GM18508 (cell line): ENCODE measurements at regions not wholly inside any gene's neighbourhood (a gene's known extent, or its start where the extent isn't known, plus 50 kb on each side); places are given as distances from the start of the nearest gene placed in this dataset.
"Not testable (repeated sequence)": the region's sequence is repeated elsewhere in the genome, so short reads cannot be mapped to it uniquely, and the experiment has no call there.

Experiments used
- ATAC-seq: cut with Tn5 transposase; IDR thresholded peaks from one replicate; pipeline ENCODE4 v1.9.1; 2021; ENCODE audit warnings: moderate number of reproducible peaks; ENCODE audit not compliant: insufficient read depth, unreplicated experiment

GRCh38 chr6:21707524-21708319 lies 114.2 kb downstream of the SOX4 start:
- no peak for ATAC-seq

GRCh38 chr6:21708320-21708580 lies 114.7 kb downstream of the SOX4 start:
- no peak for ATAC-seq

DNA sequence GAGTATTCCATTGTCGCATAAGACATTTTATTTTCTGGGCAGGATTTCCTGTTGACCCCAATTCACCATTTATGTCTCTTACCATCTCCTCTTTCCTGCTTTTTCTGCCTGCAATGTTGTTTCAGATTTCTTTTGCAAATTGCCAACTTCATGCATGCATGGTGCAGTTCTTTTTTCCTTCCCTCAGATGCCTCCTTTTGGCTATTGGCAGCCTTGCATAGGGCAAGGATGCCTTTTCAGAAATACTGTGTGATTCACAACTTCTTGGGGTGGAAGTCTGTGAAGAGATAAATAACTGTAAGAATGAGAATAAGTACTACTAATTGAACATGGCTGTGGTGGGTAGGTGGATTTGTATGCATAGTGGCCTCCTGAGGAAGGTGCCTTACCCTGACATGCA lies 116.7 kb downstream of the SOX4 start:
- no peak for ATAC-seq

GRCh38 chr6:21710908-21711627 lies 117.5 kb downstream of the SOX4 start:
- ATAC-seq = no peak

DNA sequence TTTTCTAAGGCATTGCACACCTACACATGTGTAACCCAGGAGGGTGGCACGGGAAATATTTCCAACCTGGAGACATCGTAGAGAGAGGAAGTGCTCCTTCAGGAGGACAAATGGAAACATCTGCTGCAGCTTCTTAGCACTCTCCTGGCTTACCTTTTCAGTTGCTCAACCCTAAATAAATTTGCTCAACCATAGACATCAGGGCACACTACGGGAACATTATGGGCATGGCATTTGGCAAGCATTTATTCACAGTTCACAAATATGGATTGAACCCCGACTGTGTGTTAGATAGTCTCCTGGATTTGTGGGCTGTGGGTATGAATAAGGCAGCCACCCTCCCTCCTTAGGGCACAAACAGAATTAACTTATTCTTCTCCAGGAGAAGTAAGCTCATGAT lies 118.7 kb downstream of the SOX4 start:
- no peak for ATAC-seq

DNA sequence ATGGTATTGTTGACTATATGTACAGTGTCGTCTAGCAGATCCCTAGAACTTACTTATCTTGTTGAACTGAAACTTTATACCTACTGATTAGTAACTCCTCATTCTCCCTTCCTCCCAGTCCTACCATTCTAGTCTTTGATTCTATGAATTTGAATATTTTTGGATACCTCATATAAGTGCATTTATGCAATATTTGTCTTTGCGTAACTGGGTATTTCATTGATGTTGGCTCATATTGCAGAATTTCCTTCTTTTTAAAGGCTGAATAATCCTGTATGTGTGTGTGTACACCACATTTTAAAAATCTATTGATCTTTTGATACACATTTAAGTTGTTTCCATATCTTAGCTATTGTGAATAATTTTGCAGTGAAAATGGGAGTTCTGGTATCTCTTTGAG lies 119.9 kb downstream of the SOX4 start:
- no peak for ATAC-seq

DNA sequence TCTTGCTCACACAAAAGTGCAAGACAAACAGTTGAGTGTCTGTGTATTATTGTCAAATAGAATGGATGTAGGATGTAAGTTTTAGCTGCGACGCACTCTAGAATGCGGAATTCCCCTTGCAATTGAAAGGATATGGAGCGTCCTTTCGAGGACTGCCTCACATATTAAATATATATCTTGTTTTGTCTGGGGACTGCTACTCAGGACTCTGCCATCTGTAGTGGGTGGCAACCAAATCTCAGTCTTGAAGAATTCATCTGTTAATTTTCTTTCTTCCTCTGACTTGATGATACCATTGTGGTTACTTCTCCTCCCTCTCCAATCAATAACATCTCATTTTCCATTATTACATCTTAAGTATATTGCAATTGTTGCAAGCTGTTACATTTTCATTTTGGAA lies 121.6 kb downstream of the SOX4 start:
- no peak for ATAC-seq

DNA sequence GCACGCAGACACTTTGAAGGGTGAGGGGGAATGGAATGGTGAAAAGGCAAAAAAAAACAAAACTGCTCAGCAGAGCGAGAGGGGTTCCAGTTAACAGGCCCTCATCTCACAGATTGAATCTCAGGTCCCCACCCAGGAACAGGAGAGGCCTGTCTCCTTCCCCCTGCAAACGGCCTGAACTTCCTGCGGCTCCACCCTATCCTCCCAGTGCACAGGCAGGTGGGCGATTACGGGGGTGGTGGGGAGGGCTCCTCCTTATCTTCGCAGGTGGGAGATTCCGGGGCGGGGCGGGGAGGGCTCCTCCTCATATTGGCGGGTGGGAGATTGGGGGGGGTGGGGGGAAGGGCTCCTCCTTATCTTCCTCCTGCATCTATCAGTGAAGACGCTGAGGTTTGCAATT lies 129.0 kb downstream of the SOX4 start:
- no peak for ATAC-seq

- no peak for ATAC-seq
These were observed 133.1 kb downstream of the SOX4 start for GRCh38 chr6:21726676-21727075.

DNA sequence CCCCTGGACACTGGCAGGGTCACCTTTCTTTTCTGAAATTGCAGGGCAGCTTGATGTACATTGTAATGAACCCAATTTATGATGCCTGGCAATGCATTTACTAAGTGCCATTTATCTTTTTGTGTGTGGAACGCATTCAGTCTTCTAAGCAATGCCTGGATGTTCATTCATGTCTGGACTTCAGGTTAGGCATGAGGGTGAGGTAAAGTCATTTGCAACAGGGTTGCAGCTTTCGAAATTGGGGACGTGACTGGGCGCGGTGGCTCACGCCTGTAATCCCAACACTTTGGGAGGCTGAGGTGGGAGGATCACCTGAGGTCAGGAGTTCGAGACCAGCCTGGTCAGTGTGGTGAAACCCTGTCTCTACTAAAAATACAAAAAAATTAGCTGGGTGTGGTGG lies 134.6 kb downstream of the SOX4 start:
- ATAC-seq = no peak

- ATAC-seq = no peak
These were observed 135.9 kb downstream of the SOX4 start for GRCh38 chr6:21729431-21729830.

- no peak for ATAC-seq
These were observed 137.0 kb downstream of the SOX4 start for GRCh38 chr6:21730533-21730932.

DNA sequence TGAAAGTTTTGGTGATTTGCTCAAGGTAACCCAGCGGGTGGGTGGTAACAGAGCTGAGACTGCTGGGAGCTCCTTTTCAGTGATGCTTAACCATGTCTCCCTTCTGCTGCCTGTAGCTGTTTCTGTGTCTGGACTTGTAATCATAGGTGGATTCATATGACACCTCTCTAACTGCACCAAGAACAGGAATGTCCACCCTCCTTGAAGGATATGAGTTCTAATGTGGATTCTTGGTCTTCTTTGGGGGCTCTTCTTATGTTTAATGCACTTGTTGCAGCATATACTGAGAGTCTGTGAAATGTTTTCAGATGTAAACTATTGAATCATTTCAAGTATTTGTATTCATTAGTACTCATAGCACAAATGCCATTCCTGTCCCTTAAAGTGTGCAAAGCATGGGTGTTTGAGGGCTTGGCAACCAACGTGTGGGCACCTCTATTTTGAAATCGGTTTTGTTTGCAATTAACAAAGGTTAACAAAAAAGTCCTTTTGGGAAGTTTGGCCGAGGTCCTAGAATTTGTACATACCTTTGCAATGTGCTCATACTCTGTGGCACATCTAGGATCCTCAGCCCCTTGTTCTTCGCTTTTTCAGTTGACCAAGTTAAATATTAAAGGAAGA lies 138.0 kb downstream of the SOX4 start:
- no peak for ATAC-seq

DNA sequence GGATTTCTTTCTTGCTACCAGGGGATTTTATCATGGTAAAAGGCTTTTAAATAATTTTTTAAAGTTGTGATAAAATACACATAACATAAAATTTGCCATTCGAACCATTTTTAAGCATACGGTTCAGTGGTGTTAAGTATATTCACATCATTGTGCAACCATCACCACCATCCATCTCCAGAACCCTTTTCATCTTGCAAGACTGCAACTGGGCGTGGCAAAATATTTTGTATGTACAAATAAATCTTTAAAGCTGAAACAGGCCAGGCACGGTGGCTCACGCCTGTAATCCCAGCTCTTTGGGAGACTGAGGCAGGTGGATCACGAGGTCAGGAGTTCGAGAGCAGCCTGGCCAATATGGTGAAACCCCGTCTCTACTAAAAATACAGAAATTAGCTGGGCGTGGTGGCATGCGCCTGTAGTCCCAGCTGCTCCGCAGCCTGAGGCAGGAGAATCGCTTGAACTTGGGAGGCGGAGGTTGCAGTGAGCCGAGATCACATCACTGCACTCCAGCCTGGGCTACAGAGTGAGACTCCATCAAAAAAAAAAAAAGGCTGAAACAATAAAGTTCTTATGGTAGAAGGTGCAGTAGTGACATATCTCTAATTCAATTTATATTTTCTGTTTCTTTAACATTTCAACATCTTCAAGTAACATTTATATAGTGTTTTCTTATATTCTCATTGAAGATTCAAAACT lies 138.6 kb downstream of the SOX4 start:
- ATAC-seq = not testable (repeated sequence)

DNA sequence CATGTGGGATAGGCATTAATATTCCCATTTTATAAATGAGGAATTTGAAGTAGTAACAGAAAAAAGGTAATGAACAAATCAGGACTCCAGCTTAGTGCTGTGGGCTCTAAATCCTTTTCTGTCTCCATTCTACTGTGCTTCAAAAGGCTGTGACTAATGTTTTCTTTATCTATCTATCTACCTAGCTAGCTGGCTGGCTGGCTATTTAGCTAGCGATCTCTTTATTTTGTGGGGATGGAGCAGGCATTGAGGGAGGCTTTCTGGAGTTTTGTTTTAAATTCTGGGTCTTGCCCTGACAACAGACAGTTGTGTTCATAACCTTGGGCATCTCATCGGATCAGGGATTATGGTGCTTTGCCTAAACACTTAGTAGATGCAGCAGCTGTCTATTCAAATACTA lies 139.2 kb downstream of the SOX4 start:
- ATAC-seq = no peak

DNA sequence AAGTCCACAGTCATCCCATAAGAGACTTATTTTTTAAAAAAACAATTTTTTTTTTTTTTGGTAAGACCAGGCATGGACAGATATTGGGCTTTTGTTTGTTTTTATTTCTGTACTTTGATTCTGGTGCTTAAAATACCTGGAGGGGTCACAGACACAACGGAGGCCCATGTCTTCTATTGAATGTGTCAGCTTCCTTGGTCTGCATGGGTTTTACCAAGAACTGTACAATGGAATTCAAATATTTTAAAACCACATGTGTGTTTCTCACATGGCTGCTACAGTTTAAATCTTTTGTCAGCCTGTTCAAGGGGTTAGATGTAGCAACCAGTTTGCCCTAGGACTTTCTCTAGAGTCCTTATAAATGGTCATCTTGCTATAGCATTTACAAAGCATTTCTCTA lies 139.8 kb downstream of the SOX4 start:
- no peak for ATAC-seq

GRCh38 chr6:21734204-21734603 lies 140.7 kb downstream of the SOX4 start:
- ATAC-seq = no peak

DNA sequence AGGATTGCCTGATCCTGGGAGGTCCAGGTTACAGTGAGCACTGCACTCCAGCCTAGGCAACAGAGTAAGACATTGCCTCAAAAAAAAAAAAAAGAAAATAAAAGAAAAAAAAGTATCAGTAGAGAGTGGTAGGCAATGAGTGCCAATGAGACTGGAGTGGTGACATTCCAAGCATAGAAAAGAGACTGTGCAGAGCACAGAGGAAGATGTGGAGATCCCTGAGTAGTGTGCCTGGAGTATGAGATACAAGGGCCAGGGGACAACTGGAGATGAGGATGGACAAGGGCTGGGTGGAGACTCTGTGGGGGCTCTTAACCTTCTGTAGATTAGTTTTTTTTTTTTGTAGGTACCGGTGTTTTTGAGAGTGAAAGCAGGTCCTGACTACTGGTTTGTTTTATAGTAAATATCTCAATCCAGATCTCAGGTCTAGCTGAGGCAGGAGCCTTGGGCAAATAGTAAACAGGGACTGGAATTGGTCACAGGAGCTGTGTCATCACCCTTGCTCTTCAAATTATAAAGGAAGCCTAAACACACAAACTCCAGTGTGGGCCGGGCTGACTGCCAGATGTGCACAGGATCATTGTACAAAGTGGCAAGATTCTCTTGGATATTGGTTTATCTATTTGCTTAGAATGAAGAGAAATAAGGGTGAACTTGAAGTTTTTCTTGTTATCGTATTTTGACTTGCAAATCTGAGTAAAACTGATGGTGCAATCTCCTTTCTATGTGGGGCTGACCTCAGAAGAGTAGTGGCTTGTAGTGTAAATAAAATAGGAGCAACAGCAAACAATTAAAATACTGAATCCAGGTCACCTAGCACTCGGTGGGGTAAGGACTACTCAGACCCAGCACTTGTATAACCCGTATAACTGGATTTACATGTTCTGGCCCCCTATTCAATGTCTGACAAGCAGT lies 144.9 kb downstream of the SOX4 start:
- no peak for ATAC-seq

DNA sequence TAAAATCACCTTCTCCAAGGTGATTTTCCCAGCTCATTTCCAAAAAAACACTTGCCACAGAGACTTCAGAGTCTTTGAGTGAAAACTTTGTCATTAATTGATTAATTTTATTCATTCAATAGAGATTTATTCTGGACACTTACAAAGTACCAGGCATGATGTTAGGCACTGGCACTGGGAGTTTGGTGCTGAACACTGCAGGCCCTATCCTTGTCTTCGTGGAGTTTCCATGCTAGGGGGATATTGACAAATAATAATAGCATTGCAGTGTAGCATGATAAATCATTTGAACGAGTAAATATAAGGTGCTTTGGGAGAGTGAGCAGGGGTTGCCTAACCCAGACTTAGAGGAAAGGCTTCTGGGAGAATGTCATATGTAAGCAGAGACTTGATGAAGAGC lies 145.7 kb downstream of the SOX4 start:
- no peak for ATAC-seq

DNA sequence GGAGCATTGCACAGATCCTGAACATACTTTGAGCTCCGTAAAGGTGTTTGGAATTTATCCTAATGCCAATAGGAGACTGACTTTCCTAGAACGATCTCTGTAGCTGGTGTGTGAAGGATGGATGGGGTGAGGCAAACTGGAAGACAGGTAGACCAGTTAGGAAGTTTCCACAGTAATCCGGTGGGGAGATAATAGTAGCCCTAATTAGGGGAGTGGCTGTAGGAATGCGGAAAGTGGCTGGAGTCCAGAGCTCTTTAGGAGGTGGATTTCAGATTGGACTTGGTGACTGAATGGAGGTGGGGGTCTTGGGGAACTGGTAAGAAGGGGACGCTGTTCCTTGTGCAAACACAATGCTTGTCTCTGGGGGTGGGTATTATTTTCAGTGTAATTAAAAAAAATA lies 146.3 kb downstream of the SOX4 start:
- ATAC-seq = no peak
